DMS53 treated with DMSO at 0.1 percent for 48 hours (cell line): ENCODE measurements at regions not wholly inside any gene's neighbourhood (a gene's known extent, or its start where the extent isn't known, plus 50 kb on each side); places are given as distances from the start of the nearest gene placed in this dataset.

ENCODE experiments used
- DNase-seq: peaks from one replicate; lab custom pipeline; 2025; ENCODE audit not compliant: unreplicated experiment; lab: John Stamatoyannopoulos, UW

- DNase-seq = no peak
Measured at GRCh38 chr4:3852309-3852708, 86.1 kb downstream of the ADRA2C start.

- DNase-seq = no peak
Measured at GRCh38 chr4:3852711-3853110, 86.5 kb downstream of the ADRA2C start.

GRCh38 chr4:3853388-3854035 is 87.3 kb downstream of the ADRA2C start:
- DNase-seq = no peak

GRCh38 chr4:3854661-3855060 is 88.5 kb downstream of the ADRA2C start:
- DNase-seq = no peak

GRCh38 chr4:3855646-3856045 is 89.5 kb downstream of the ADRA2C start:
- DNase-seq = no peak

GRCh38 chr4:3856604-3857204 is 90.5 kb downstream of the ADRA2C start:
- no peak for DNase-seq

- DNase-seq = no peak
Measured at GRCh38 chr4:3857269-3857926, 91.2 kb downstream of the ADRA2C start.

GRCh38 chr4:3858046-3858730 is 92.0 kb downstream of the ADRA2C start:
- DNase-seq = no peak

GRCh38 chr4:3858765-3859388 is 92.7 kb downstream of the ADRA2C start:
- DNase-seq = no peak

GRCh38 chr4:3859571-3859970 is 93.4 kb downstream of the ADRA2C start:
- no peak for DNase-seq

- DNase-seq = no peak
Measured at GRCh38 chr4:3860061-3860912, 94.1 kb downstream of the ADRA2C start.

GRCh38 chr4:3860913-3861636 is 94.9 kb downstream of the ADRA2C start:
- no peak for DNase-seq

- no peak for DNase-seq
Measured at GRCh38 chr4:3861720-3862639, 95.8 kb downstream of the ADRA2C start.

GRCh38 chr4:3862640-3863420 is 96.6 kb downstream of the ADRA2C start:
- no peak for DNase-seq

- DNase-seq = no peak
Measured at GRCh38 chr4:3863841-3864741, 97.9 kb downstream of the ADRA2C start.

- DNase-seq = no peak
Measured at GRCh38 chr4:3864742-3865721, 98.8 kb downstream of the ADRA2C start.
